ENCODE measurements at regions not wholly inside any gene's neighbourhood (a gene's known extent, or its start where the extent isn't known, plus 50 kb on each side); places are given as distances from the start of the nearest gene placed in this dataset.
"Not testable (repeated sequence)": the region's sequence is repeated elsewhere in the genome, so short reads cannot be mapped to it uniquely, and the experiment has no call there.

DNA sequence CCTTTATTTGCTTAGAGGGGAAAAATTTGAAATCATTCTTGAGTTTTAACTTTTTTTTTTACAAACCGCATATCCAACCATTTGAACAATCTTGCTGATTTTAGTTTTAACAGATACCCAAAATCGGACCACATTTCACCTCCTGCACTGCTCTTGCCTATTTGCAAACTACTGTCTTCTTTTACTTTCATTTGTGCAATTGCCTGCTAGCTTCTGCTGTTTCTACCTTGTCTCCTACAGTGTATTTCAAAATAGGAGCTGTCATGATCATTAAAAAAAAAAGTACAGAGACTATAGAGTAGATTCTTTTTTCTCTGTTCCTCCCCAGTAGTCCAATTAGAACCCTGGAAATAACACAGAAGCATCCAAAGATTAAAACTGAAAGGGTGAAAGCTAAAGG is 1081.2 kb downstream of the SOCS6 start:
- DNase-seq (ENCODE audit: low spot score) = no peak

DNA sequence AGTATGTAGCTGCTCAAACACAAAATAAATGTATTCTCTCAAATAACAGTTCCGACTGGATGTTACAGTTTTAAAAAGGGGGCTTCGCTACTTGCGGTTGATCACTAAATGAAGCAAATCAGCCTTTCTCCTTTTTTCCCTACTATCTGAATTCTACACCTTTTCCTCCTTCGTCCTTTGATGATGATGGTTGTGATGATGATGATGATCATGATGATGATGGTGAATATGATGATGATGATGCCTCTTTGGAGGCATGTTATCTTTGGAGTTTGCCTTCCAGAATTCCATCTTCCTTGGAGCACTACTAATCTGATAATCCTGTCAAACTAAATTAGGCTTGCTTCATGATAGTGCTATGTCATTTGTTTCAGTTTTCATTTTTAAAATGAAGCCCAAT is 1073.3 kb downstream of the SOCS6 start:
- DNase-seq (ENCODE audit: low spot score) = no peak

DNA sequence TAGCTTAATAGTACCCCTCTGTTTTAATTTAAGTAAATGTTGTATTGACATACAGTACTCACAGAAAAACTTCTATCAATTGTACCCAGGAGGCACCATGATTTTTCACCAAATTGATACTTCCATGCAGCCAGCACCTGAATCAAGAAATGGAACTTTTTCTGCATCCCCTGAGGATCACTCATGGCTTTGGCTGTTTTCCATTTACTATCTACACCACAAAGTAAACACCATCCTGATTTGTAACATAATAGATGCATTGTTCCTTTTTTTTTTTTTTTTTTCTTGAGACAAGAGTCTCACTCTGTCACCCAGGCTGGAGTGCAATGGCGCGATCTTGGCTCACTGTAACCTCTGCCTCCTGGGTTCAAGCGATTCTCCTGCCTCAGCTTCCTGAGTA is 1066.8 kb downstream of the SOCS6 start:
- not testable (repeated sequence) for DNase-seq (ENCODE audit: low spot score)

DNA sequence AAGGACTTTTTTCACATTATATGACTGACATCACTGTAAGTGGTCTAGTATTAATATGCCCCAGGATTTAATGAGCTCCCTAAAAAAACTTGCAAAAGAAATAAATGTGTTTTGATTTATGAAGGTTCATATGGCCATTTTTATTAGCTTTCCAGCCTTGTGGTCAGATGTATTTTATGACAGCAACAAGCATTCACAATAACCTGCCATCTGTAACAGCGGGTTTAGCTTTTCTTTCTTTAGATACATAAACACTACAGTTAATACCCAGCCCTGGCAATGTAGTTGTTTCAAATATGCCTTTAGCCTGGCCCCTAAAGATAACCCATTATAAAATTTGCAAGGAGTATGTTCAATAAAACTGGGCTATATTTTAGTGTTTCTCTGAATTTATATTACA is 1063.8 kb downstream of the SOCS6 start:
- DNase-seq (ENCODE audit: low spot score) = no peak

DNA sequence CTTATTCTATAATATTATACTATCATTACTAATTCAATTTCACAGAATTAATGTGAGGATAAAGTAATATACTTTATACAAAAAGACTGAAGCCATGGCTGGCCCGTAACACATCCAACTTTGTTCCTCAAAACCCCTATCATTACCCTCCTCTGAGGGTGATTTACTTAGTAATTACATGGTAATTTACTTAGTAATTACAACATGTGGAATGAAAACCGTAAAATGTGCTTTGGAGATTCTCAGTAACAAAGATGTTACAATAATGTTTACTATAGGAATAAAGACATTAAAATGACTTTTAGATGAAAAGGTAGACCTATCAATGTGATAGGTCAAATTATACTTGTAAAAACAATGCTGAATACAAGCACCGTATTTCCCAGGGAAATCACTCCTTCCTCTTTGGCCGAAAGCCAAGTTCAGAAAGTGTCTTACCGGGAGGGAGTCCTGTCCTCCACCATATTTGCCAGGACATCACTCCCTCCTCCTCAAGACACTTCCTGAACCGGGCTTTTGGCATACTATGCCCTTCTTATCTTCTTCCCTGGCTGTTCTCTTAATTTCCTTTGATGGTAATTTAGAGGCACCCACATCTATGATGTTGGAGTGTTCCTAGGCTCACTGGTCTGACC is 1047.8 kb downstream of the SOCS6 start:
- DNase-seq (ENCODE audit: low spot score) = no peak

DNA sequence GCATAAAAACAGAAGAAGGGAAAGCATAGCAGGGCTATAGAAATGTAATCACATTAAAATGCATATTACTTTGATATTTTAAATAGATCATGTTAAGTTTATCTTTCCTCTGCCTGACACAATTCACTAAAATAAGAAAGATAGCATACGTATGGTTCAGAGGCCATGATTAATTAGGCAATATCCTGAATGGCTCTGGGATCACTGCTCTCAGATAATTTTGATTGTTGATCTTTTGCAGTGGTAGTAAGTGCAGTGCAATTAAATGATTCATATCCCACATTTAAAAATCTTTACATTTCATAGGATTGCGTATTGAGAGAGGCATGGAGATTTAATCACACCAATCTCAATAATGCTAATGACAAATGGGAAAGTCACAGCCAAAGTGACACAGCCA is 1040.7 kb downstream of the SOCS6 start:
- no peak for DNase-seq (ENCODE audit: low spot score)

DNA sequence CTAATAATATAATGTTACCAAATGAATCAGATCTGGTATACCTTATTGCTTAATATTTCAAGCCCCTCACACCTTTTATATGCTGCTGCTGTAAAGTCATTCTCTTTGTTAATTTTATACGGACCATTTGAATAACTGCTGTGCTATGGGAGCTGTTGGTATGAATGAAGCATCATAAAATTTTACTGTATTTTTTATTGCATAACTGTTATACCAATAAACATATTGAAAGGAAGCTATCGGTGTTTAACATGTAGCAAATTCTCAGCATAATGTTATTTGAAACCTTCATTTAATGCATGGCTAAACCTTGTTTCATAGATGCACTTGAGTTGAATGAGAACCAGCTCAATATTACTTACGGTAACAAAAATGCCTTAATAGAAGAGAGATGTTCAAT is 1040.3 kb downstream of the SOCS6 start:
- no peak for DNase-seq (ENCODE audit: low spot score)

DNA sequence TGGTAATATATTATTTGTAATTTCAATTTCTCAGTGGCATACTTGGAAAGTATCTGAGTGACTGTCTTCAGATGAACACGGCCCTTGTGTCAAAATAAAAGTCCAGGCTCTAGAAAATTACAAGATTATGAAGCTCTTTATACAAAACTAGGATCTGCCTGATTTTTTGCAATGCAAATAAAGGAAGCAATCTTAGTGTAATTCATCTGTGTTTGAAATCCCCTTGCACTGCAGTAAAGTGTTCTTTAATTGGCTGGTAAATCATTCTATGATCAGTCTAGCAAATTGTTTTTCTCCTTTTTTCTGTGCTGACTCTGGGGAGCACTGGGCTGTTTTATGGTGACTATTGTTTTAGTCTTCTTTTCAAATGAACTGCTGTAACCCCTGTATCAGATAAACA is 1039.0 kb downstream of the SOCS6 start:
- no peak for DNase-seq (ENCODE audit: low spot score)

DNA sequence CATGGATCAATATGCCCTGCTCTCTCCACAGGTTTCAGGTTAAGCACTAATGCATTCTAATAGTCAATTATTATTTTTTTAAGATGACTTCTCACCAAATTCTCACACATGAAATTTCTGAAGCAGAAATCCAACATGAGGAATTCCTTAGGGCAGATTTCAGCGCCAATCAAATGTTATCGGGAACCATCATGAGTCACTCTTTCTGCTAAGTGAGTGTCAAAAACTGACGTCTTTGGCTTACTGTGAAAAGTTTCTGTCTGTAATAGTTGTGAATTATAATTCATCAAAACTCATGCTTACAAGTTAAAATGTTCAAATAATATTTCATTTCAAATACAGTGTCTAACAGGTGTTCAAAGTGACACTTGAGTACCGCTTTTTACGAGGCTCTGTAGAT is 1038.6 kb downstream of the SOCS6 start:
- no peak for DNase-seq (ENCODE audit: low spot score)

DNA sequence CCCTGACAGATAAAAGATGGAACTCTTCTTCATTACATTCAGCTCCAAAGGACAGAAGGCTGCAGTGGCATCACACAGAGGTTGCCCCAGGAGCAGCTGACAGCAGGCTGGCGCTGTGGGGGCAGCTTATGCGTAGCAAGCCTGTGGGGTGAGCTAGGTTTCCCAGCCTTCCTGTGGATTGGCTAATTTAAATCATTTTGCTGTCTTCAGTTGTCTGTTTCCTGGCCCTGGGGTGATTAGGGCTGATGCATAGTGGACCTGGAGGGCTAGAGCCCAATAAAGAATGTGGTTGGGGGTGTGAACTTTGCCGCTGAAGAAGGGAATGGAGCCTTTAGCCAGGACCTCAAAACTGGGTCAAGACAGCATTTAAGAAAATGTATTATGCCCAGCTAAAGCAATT is 1038.0 kb downstream of the SOCS6 start:
- no peak for DNase-seq (ENCODE audit: low spot score)

DNA sequence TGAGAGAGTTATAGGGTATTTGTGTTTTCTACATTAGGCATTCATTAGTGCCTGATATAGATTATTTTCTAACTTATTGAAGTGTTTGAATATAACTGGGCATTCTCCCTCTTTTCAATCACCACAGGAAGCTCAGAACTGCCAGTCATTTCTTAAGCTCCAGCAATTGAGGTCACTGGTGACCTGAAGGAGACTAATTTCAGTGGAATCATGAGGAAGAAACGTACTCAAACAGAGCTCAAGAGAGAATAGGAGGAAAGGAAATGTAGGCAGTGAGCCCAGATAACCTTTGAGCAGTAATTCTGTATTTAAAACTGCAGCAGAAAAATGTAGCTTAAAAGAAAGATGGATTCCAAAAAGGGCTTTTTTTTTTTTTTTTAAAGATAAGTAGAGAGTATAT is 1035.5 kb downstream of the SOCS6 start:
- DNase-seq (ENCODE audit: low spot score) = no peak

DNA sequence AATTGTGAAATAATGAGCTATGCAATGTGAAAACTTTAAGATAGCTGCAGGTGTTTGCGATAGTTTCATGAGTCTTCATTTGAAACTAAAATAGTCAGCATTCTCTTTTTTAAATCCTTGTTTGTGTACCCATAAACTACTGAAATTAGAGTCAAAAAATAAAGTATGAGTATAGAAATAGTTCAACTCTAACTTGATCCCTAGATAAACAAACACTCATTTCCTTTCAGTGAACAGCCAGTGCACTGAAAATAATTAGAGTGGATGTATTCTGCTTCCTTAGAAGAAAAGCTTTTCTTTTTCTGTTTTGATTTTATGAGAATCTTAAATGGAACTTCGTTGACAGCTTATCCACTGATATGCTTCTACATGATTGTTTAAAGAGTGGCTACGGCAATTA is 1033.4 kb downstream of the SOCS6 start:
- DNase-seq (ENCODE audit: low spot score) = no peak

DNA sequence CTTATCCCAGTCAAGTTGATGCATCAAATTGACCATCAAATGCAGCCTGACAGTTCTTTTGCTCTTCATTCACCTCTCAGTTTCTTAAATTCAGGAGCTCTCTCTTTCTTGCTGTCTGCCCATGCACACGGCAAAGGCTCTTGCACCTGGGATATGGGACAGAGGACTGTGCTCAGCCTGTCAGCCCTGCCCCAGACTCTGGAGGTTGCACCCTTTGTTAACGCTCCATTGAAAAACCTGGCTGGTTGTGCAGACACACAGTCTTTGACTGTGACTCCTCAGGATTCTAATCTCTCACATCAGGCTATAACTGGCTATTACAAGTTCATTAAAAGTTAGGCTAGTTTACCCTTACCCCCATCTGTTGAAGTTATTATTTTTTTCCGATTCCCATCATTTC is 1032.5 kb downstream of the SOCS6 start:
- DNase-seq (ENCODE audit: low spot score) = no peak

DNA sequence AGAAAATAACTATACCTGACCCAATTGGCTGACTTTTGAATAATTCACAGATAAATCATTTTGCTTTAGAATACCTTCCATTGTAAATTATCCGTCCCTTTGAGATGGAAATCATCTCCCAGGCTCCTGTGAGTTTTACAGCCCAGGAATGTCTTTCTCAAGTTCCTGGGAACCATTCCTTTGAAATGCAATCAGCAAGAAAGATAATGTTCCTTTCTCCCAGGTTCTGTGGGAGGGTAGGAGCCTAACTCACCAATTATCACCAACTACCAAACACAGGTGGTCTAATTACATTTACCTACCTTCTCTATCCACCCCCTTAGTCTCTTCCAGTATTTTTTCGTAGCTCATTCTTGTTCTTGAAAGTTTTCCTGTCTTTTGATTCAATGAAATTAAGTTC is 1016.0 kb downstream of the SOCS6 start:
- no peak for DNase-seq (ENCODE audit: low spot score)

DNA sequence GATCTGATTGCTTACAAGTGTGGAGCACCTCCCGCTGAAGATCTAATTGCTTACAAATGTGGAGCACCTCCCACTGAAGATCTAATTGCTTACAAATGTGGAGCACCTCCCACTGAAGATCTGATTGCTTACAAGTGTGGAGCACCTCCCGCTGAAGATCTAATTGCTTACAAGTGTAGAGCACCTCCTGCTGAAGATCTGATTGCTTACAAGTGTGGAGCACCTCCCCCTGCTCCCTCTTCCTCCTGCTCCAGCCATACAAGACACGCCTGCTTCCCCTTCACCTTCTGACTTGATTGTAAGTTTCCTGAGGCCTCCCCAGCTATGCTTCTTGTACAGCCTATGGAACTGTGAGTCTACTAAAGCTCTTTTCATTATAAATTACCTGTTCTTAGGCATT is 1014.9 kb downstream of the SOCS6 start:
- not testable (repeated sequence) for DNase-seq (ENCODE audit: low spot score)

DNA sequence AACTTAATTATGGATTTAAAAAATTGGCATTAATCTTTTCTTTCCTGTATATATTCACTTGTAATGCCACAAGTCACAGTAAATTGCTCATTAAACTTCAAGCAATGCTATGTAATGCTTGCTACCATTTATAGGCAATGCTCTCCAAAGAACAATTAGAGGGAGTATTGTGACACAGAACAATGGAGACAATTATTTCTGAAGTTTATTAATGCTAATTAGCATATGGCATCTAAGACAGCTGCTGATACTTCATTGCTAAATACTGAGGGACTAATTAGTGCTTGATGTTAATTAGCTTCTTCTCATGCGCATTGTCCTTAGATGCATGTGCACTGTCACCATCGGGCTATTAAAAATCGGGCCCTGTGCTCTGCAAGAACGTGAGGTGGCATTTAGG is 1012.8 kb downstream of the SOCS6 start:
- DNase-seq (ENCODE audit: low spot score) = no peak

DNA sequence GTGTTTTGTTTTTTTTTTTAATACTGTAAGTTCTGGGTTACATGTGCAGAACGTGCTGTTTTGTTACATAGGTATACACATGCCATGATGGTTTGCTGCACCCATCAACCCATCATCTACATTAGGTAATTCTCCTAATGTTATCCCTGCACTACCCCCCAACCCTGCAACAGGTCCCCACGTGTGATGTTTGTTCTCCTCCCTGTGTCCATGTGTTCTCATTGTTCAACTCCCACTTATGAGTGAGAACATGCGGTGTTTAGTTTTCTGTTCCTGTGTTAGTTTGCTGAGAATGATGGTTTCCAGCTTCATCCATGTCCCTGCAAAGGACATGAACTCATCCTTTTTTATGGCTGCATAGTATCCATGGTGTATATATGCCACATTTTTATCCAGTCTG is 1005.4 kb downstream of the SOCS6 start:
- DNase-seq (ENCODE audit: low spot score) = not testable (repeated sequence)

DNA sequence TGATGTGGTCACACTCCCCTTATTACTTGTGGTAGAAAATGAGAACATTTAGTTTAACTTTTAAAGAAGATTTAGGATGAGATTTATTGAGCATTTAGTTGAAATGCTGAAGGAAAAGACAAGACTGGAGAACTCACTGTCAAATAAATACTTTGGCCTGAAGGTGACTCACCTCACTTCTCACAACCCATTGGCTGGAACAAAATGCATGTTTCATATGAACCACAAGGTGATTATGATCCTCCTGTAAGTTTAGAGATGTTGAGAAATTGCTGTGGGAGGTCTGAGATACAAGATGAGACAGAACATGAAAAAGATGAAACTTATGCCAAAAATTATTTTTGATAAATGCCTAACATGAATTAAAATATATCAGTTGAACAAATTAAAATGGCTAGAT is 1004.5 kb downstream of the SOCS6 start:
- no peak for DNase-seq (ENCODE audit: low spot score)

DNA sequence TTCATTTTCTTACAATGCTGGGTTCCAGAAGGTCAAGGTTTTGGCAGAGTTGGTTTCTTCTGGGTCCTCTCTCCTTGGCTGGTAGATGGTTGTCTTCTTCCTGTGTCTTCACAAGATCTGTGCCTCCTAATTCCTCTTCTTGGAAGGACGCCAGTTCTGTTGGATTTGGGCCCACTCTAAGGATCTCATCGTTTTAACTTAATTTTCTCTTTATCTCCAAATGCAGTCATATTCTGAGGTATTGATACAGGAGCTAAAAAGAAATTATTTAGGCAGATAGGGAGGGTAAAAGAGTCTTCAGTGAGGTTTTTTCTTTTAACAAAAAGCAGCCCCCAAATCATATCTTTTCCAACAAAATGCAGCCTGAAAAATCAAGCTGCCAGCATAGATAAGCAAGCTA is 998.4 kb downstream of the SOCS6 start:
- no peak for DNase-seq (ENCODE audit: low spot score)

DNA sequence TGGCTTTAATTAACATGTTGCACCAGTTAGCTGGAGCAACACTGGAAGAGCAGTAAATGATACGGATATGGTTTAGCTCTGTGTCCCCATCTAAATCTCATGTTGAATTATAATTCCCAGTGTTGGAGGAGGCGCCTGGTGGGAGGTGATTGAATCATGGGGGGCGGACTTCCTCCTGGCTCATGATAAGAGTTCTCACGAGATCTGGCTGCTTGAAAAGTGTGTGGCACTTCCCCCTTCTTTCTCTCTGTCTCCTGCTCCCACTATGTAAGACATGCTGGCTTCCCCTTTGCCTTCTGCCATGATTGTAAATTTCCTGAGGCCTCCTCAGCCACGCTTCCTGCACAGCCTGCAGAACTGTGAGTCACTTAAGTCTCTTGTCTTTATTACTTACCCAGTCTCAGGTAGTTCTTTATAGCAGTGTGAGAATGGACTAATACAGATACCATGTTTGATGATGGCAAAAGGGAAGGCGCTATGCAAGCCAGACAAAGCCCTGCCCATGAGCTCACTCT is 963.6 kb downstream of the SOCS6 start:
- DNase-seq (ENCODE audit: low spot score) = no peak

DNA sequence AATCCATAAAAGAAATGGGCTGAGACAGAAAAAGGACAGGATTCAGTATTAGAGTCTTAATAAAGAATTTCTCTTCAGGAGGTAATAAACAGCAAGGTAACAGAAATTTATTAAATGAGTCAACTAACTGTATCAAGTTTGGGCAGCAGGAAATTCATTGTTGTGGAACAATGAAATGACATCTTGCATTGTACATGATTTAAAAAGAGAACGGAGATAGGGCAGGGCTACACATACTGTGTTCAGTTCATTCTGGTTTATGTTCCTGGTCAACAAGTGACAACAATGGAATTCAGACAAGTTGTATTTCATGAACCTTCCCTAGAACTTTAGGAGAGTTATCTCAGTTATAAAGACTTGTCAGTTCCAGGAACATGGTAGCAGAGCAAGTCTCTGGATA is 961.3 kb downstream of the SOCS6 start:
- DNase-seq (ENCODE audit: low spot score) = no peak

DNA sequence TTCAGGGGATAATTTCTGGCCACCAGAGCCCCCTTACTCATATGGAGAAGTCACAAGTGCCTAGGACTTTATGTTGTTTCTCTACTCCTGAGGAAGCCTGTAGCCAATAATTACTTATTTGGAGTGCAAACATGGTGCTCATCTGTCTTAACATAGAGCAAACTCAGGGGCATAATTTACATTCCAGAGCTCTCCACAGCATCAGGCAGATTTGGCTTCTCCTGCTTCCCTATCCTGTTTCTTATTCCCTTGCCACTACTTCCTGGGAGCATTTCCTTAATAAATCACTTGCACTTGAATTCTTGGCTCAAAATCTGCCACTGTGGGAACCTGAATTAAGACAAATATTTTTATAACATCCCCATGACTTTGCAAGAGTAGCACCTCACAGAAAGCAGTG is 960.9 kb downstream of the SOCS6 start:
- DNase-seq (ENCODE audit: low spot score) = no peak

DNA sequence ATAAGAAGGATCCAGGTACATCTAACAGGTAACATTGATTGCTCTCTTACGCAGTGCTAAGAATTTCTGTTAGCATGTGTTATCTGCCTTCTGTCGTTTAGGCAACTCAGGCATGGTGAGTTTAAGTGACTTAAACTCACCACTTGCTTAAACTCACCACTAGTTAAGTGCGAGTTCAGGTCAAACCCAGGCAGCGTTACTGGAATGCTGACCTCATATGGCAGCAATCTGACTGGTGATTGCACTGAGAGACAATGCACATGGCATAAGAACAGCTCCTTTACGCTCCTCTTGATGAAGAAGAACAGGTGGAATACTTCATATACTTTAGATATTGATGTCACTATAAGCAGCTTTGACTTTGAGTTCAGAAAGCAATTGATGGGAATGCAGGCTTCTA is 954.1 kb downstream of the SOCS6 start:
- no peak for DNase-seq (ENCODE audit: low spot score)

DNA sequence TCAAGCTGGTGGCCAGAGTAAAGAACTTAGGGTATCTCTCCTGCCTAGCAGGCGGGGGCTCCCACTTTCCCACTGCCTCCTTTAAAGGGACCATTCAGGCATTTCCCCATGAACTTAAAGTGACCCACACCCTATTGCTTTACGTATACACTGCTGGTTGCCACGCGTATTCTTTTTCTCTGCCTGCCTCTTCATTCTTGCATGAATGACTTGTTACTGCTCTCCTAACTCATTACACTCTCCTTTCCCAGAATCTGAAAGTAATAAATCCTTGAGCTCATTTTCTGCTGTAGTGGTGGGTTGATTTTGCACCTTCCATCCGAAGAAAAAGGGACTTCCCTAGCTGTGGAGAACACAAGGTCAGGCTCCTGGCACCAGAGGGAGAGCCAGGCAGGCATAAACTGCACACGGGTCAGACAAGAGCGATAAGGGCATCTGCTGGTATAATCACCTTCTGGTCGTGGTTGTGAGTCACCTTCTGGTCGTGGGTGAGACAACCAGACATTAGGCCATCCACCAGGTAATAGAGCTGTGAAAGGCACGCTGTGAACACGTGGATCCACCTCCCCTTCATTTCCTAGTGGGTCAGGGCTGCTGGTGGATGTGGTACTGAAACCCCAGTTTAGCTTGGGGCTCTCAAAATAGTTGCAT is 950.3 kb downstream of the SOCS6 start:
- DNase-seq (ENCODE audit: low spot score) = no peak

Data from germinal center (tissue), 1 donor.